WTC11 (cell line): ENCODE measurements at regions not wholly inside any gene's neighbourhood (a gene's known extent, or its start where the extent isn't known, plus 50 kb on each side); places are given as distances from the start of the nearest gene placed in this dataset.

Experiments
- ATAC-seq: fragments of 200-7000 bp; cut with Tn5 transposase; 2 replicates; pipeline ENCODE4 v1.10.0; 2021; ENCODE audit warnings: mild to moderate bottlenecking, moderate library complexity
- CTCF ChIA-PET: fragments of 300-600 bp; sonication (Branson Sonifier 250); formaldehyde crosslinking; loops from one replicate; lab custom pipeline; 2021; ENCODE audit warnings: antibody characterized with exemption; lab: Charles Lee
- POLR2A ChIA-PET: fragments of 350-600 bp; sonication (Branson Sonifier 250); formaldehyde crosslinking; loops from one replicate; lab custom pipeline; 2021; ENCODE audit warnings: antibody characterized with exemption; lab: Charles Lee
- DNase-seq: peaks from one replicate; pipeline ENCODE4 v3.0.0; 2021; ENCODE audit warnings: low spot score
- H3K27ac Mint-ChIP-seq: 2 replicates; pipeline ENCODE4 v1.8.0; 2021; ENCODE audit warnings: mixed read lengths
- H3K27me3 Mint-ChIP-seq: 2 replicates; pipeline ENCODE4 v1.8.0; 2021; ENCODE audit warnings: low read depth, mild to moderate bottlenecking, moderate library complexity, mixed read lengths
- H3K36me3 Mint-ChIP-seq: 2 replicates; pipeline ENCODE4 v1.8.0; 2021; ENCODE audit warnings: mixed read lengths
- H3K4me1 Mint-ChIP-seq: 2 replicates; pipeline ENCODE4 v1.8.0; 2022; ENCODE audit warnings: mixed read lengths
- H3K4me3 Mint-ChIP-seq: 2 replicates; pipeline ENCODE4 v1.8.0; 2021; ENCODE audit warnings: mild to moderate bottlenecking, moderate library complexity, mixed read lengths
- H3K9me3 Mint-ChIP-seq: 2 replicates; pipeline ENCODE4 v1.8.0; 2021; ENCODE audit warnings: mixed read lengths
- ATF1 ChIP-seq: sonication (generic); formaldehyde crosslinking; IDR thresholded peaks from 2 replicates; pipeline ENCODE4 v1.8.1; 2023; ENCODE audit warnings: mild to moderate bottlenecking, moderate library complexity, missing genetic modification reagents
- ATF2 ChIP-seq: sonication (generic); formaldehyde crosslinking; IDR thresholded peaks from 2 replicates; pipeline ENCODE4 v1.8.1; 2022; ENCODE audit warnings: low read depth, missing genetic modification reagents, borderline replicate concordance
- CBFB ChIP-seq: sonication (generic); formaldehyde crosslinking; IDR thresholded peaks from 2 replicates; pipeline ENCODE4 v1.8.1; 2022; ENCODE audit warnings: mild to moderate bottlenecking, low read depth, missing genetic modification reagents
- CREB1 ChIP-seq: sonication (generic); formaldehyde crosslinking; IDR thresholded peaks from 2 replicates; pipeline ENCODE4 v1.8.0; 2023; ENCODE audit warnings: mild to moderate bottlenecking, missing genetic modification reagents
- CREM ChIP-seq: sonication (generic); formaldehyde crosslinking; IDR thresholded peaks from 2 replicates; pipeline ENCODE4 v1.8.1; 2022; ENCODE audit warnings: mild to moderate bottlenecking, missing genetic modification reagents, moderate library complexity
- FOXJ3 ChIP-seq: sonication (generic); formaldehyde crosslinking; IDR thresholded peaks from 2 replicates; pipeline ENCODE4 v1.9.0; 2021; ENCODE audit warnings: missing genetic modification reagents, mild to moderate bottlenecking, borderline replicate concordance
- HMGA2 ChIP-seq: fragments of 250-450 bp; sonication (Bioruptor Pico); IDR thresholded peaks from 2 replicates; pipeline ENCODE4 v1.4.0; 2021; ENCODE audit warnings: mild to moderate bottlenecking, moderate library complexity
- JAZF1 ChIP-seq: fragments of 250-450 bp; sonication (Bioruptor Pico); IDR thresholded peaks from 2 replicates; pipeline ENCODE4 v1.9.0; 2021; ENCODE audit warnings: moderate library complexity, mild to moderate bottlenecking, inconsistent platforms
- KAT7 ChIP-seq: sonication (generic); formaldehyde crosslinking; IDR thresholded peaks from 2 replicates; pipeline ENCODE4 v1.8.1; 2023; ENCODE audit warnings: missing genetic modification reagents, mild to moderate bottlenecking, borderline replicate concordance
- NFYB ChIP-seq: sonication (generic); formaldehyde crosslinking; conservative IDR thresholded peaks from 2 replicates; pipeline ENCODE4 v1.8.0; 2022; ENCODE audit warnings: low read depth, missing genetic modification reagents
- NR2C2 ChIP-seq: sonication (generic); formaldehyde crosslinking; IDR thresholded peaks from 2 replicates; pipeline ENCODE4 v1.8.0; 2022; ENCODE audit warnings: mild to moderate bottlenecking, missing genetic modification reagents
- SMAD4 ChIP-seq: sonication (generic); formaldehyde crosslinking; IDR thresholded peaks from 2 replicates; pipeline ENCODE4 v1.8.0; 2022; ENCODE audit warnings: mild to moderate bottlenecking, missing genetic modification reagents
- SOX15 ChIP-seq: fragments of 250-450 bp; sonication (Bioruptor Pico); IDR thresholded peaks from 2 replicates; pipeline ENCODE4 v1.9.0; 2021; ENCODE audit warnings: mild to moderate bottlenecking
- TCF7 ChIP-seq: sonication (generic); formaldehyde crosslinking; IDR thresholded peaks from 2 replicates; pipeline ENCODE4 v1.8.0; 2022; ENCODE audit warnings: mild to moderate bottlenecking, low read depth, missing genetic modification reagents, moderate library complexity
- TEAD1 ChIP-seq: sonication (generic); formaldehyde crosslinking; IDR thresholded peaks from 2 replicates; pipeline ENCODE4 v1.8.0; 2022; ENCODE audit warnings: mild to moderate bottlenecking, missing genetic modification reagents
- ZBTB43 ChIP-seq: sonication (generic); formaldehyde crosslinking; IDR thresholded peaks from 2 replicates; pipeline ENCODE4 v1.8.1; 2023; ENCODE audit warnings: mild to moderate bottlenecking, missing genetic modification reagents
- ZNF138 ChIP-seq: sonication (generic); formaldehyde crosslinking; conservative IDR thresholded peaks from 2 replicates; pipeline ENCODE4 v1.8.1; 2022; ENCODE audit warnings: mild to moderate bottlenecking, moderate library complexity, missing genetic modification reagents
- ZNF232 ChIP-seq: sonication (generic); formaldehyde crosslinking; IDR thresholded peaks from 2 replicates; pipeline ENCODE4 v1.8.0; 2022; ENCODE audit warnings: mild to moderate bottlenecking, missing genetic modification reagents
- TF ChIP-seq, protein P1 (sequence below): fragments of 250-450 bp; sonication (Bioruptor Pico); IDR thresholded peaks from 2 replicates; pipeline ENCODE4 v1.9.0; 2021; ENCODE audit warnings: mild to moderate bottlenecking, borderline replicate concordance

GRCh38 chr3:107456501-107456900 is 66.3 kb upstream of the BBX start:
- DNase-seq (no peak), ATAC-seq (no peak)
- Mint-ChIP-seq H3K4me1 (peaks cover 3% of the 10 kb centered on the region), H3K27ac (no peak overlapping the region), H3K27me3 (no peaks in the 10 kb centered on the region), H3K36me3 (no peaks in the 10 kb centered on the region), H3K4me3 (no peak overlapping the region), H3K9me3 (peaks cover 3% of the 10 kb centered on the region; the same call in 1 of the 2 replicates)
- POLR2A ChIA-PET, result no interaction called here
- TF ChIP-seq ZNF138 (CRISPR knock-in tag) (no peak), CBFB (no peak), SMAD4 (CRISPR knock-in tag) (no peak), FOXJ3 (CRISPR knock-in tag) (no peak), HMGA2 (CRISPR knock-in tag) (no peak), TEAD1 (CRISPR knock-in tag) (no peak), ZNF232 (no peak), CREM (CRISPR knock-in tag) (no peak), NR2C2 (CRISPR knock-in tag) (no peak), TCF7 (CRISPR knock-in tag) (no peak), KAT7 (CRISPR knock-in tag) (no peak), ATF2 (CRISPR knock-in tag) (no peak), ATF1 (CRISPR knock-in tag) (no peak), NFYB (CRISPR knock-in tag) (no peak)
- TF ChIP-seq, protein P1, sequence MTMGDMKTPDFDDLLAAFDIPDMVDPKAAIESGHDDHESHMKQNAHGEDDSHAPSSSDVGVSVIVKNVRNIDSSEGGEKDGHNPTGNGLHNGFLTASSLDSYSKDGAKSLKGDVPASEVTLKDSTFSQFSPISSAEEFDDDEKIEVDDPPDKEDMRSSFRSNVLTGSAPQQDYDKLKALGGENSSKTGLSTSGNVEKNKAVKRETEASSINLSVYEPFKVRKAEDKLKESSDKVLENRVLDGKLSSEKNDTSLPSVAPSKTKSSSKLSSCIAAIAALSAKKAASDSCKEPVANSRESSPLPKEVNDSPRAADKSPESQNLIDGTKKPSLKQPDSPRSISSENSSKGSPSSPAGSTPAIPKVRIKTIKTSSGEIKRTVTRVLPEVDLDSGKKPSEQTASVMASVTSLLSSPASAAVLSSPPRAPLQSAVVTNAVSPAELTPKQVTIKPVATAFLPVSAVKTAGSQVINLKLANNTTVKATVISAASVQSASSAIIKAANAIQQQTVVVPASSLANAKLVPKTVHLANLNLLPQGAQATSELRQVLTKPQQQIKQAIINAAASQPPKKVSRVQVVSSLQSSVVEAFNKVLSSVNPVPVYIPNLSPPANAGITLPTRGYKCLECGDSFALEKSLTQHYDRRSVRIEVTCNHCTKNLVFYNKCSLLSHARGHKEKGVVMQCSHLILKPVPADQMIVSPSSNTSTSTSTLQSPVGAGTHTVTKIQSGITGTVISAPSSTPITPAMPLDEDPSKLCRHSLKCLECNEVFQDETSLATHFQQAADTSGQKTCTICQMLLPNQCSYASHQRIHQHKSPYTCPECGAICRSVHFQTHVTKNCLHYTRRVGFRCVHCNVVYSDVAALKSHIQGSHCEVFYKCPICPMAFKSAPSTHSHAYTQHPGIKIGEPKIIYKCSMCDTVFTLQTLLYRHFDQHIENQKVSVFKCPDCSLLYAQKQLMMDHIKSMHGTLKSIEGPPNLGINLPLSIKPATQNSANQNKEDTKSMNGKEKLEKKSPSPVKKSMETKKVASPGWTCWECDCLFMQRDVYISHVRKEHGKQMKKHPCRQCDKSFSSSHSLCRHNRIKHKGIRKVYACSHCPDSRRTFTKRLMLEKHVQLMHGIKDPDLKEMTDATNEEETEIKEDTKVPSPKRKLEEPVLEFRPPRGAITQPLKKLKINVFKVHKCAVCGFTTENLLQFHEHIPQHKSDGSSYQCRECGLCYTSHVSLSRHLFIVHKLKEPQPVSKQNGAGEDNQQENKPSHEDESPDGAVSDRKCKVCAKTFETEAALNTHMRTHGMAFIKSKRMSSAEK (CRISPR knock-in tag), result no peak
- CTCF ChIA-PET, result interaction anchor here (1.5 kb wide), 1 partner anchor 35 kb away, joined by 6 read pairs; no protein-coding TSS in a partner anchor

DNA sequence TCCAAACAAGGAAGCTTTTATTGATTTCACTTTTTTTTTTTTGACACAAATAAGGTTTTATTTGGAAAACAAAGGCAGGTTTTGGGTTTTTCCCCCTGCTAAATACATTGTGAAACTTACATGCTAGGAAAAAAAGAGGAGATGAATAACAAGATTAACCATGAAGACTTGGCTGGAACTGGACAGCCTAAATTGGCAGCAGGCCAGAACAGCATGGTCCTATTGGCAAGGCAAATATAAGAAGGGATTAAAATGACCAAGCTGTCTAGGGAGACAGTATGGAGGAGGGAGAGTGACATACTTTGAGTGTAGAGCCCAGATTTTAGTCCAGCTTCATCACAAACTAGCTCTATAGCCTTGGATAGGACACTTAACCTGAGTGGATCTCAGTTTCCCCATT is 63.9 kb upstream of the BBX start:
- TF ChIP-seq SOX15 (CRISPR knock-in tag), result no peak
- no peak overlapping the region for H3K27ac Mint-ChIP-seq
- ATAC-seq (no peak), DNase-seq (no peak)
- no peaks in the 10 kb centered on the region for H3K27me3 Mint-ChIP-seq
- CTCF ChIA-PET, result no interaction called here
- H3K4me1 Mint-ChIP-seq, result peaks cover 14% of the 10 kb centered on the region
- no peaks in the 10 kb centered on the region for H3K9me3 Mint-ChIP-seq
- no peak overlapping the region for H3K4me3 Mint-ChIP-seq
- POLR2A ChIA-PET, result no interaction called here
- H3K36me3 Mint-ChIP-seq, result no peaks in the 10 kb centered on the region

- H3K36me3 Mint-ChIP-seq, result no peaks in the 10 kb centered on the region
- H3K9me3 Mint-ChIP-seq, result no peaks in the 10 kb centered on the region
- ATAC-seq, result no peak
- DNase-seq, result no peak
- peaks cover 14% of the 10 kb centered on the region for H3K4me1 Mint-ChIP-seq
- H3K27ac Mint-ChIP-seq, result no peak overlapping the region
- no peak overlapping the region for H3K4me3 Mint-ChIP-seq
- TF ChIP-seq CBFB, result no peak
- no peak for TF ChIP-seq JAZF1 (CRISPR knock-in tag)
- no peak for TF ChIP-seq CREB1 (CRISPR knock-in tag)
- TF ChIP-seq SMAD4 (CRISPR knock-in tag), result no peak
- no peak for TF ChIP-seq ZBTB43 (CRISPR knock-in tag)
- no peaks in the 10 kb centered on the region for H3K27me3 Mint-ChIP-seq
- CTCF ChIA-PET, result interaction anchor here (1.0 to 1.7 kb wide), 4 partner anchors 9 to 203 kb away, joined by 3 to 4 read pairs (median 3); no protein-coding TSS in a partner anchor
- POLR2A ChIA-PET, result no interaction called here
Observed at GRCh38 chr3:107461721-107462120, 61.0 kb upstream of the BBX start.
